Activated B cell treated with CpG ODN at 0.5 μM for 24 hours (primary cell): ENCODE measurements at regions not wholly inside any gene's neighbourhood (a gene's known extent, or its start where the extent isn't known, plus 50 kb on each side); places are given as distances from the start of the nearest gene placed in this dataset.

Source experiments
- ATAC-seq: fragments of 200-7000 bp; cut with Tn5 transposase; one replicate; pipeline ENCODE4 v1.10.0; 2021; ENCODE audit warnings: low read depth, mild to moderate bottlenecking, moderate library complexity
- CTCF ChIA-PET: fragments of 350-600 bp; sonication (Branson Sonifier 250); formaldehyde crosslinking; loops from one replicate; lab custom pipeline; 2021; ENCODE audit warnings: antibody characterized with exemption; lab: Charles Lee
- POLR2A ChIA-PET: fragments of 350-600 bp; sonication (Branson Sonifier 250); formaldehyde crosslinking; loops from one replicate; lab custom pipeline; 2021; ENCODE audit warnings: antibody characterized with exemption; lab: Charles Lee
- DNase-seq: peaks from one replicate; pipeline ENCODE4 v3.0.0; 2022
- H3K27ac Mint-ChIP-seq: one replicate; pipeline ENCODE4 v1.8.0; 2020; ENCODE audit warnings: mixed read lengths
- H3K27me3 Mint-ChIP-seq: one replicate; pipeline ENCODE4 v1.8.0; 2021; ENCODE audit warnings: mixed read lengths
- H3K36me3 Mint-ChIP-seq: one replicate; pipeline ENCODE4 v1.8.0; 2021; ENCODE audit warnings: low read depth, mixed read lengths
- H3K4me1 Mint-ChIP-seq: one replicate; pipeline ENCODE4 v1.8.0; 2021; ENCODE audit warnings: mixed read lengths
- H3K4me3 Mint-ChIP-seq: one replicate; pipeline ENCODE4 v1.8.0; 2020; ENCODE audit warnings: mild to moderate bottlenecking, mixed read lengths
- H3K9me3 Mint-ChIP-seq: one replicate; pipeline ENCODE4 v1.8.0; 2020; ENCODE audit warnings: mixed read lengths
- intact Hi-C: fragments of 100-400 bp; cut with micrococcal nuclease; formaldehyde crosslinking; loops from one replicate; pipeline ENCODE4 v1.15.1; 2024
- TF ChIP-seq, protein P1 (sequence below): fragments of 200-600 bp; IDR thresholded peaks from one replicate; pipeline ENCODE4 v1.8.0; 2022; ENCODE audit warnings: antibody characterized with exemption, mild to moderate bottlenecking

DNA sequence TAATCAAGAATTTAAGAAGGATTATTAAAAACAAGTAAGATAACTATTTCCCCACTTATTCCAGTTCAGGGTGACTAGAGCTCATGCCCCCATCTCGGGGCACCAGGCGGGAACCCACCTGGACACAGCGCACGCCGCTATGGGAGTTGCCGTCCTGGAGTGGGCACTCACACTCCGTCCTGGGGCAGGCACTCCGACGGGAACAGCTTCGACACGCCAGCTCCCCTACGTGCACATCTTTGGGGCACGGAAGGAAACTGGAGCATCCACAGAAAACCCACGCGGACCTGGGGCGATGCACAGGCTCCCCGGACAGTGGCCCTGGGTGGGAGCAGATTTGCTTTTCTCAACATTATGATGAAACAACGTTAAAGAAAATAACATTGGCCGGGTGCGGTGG, 52.0 kb upstream of the GATA5 start:
- no peak overlapping the region for H3K4me3 Mint-ChIP-seq
- no peak overlapping the region for H3K27ac Mint-ChIP-seq
- ChIA-PET CTCF (no interaction called here), POLR2A (no interaction called here)
- peaks cover 23% of the 10 kb centered on the region for H3K27me3 Mint-ChIP-seq
- DNase-seq, result no peak
- H3K36me3 Mint-ChIP-seq, result no peaks in the 10 kb centered on the region
- no peak for ATAC-seq
- TF ChIP-seq, protein P1, sequence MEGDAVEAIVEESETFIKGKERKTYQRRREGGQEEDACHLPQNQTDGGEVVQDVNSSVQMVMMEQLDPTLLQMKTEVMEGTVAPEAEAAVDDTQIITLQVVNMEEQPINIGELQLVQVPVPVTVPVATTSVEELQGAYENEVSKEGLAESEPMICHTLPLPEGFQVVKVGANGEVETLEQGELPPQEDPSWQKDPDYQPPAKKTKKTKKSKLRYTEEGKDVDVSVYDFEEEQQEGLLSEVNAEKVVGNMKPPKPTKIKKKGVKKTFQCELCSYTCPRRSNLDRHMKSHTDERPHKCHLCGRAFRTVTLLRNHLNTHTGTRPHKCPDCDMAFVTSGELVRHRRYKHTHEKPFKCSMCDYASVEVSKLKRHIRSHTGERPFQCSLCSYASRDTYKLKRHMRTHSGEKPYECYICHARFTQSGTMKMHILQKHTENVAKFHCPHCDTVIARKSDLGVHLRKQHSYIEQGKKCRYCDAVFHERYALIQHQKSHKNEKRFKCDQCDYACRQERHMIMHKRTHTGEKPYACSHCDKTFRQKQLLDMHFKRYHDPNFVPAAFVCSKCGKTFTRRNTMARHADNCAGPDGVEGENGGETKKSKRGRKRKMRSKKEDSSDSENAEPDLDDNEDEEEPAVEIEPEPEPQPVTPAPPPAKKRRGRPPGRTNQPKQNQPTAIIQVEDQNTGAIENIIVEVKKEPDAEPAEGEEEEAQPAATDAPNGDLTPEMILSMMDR, result no peak
- intact Hi-C loops, result no loop called here
- H3K4me1 Mint-ChIP-seq, result peaks cover 6% of the 10 kb centered on the region
- H3K9me3 Mint-ChIP-seq, result no peaks in the 10 kb centered on the region

DNA sequence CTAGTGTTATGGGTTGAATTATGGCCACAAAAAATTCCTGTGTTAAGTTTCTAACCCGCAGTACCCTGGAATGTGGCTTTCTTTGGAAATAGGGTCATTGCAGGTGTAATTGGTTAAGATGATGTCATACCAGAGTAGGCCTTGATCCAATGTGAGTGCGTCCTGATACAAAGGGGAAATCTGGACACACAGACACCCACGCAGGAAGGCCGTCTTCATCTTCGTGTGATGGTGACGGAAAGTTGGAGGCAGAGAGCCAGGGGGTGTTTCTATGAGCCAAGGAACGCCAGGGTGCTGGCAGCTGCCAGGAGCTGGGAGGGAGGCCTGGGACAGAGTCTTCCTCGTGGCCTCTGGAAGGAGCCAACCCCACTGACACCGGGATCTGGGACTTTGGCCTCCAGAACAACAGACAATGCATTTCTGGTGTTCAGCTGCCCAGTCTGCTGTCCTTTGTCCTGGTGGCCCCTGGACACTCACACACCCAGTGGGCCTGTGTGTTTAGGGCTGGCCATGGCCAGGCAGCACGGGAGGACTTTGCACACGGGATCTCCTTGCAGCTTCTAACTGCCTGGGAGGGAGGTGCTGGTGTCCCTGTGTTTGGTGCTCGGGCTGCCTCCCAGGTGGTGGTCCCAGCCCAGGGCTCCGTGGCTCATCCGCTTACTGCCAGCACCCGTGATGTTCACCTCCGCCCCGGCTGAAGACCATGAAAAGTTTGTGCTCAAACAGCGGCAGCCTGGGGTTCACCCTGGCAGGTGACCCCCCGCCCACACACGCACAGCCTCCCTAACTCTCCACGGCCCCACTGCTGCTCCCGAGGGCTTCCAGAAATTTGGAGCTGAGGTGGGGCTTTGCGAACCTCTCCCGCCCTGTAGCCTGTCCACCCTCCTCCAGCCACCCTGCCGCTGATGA, 53.4 kb upstream of the GATA5 start:
- H3K27ac Mint-ChIP-seq, result no peak overlapping the region
- intact Hi-C loops, result no loop called here
- ChIA-PET POLR2A (no interaction called here), CTCF (no interaction called here)
- H3K4me1 Mint-ChIP-seq, result no peaks in the 10 kb centered on the region
- DNase-seq (no peak), ATAC-seq (no peak)
- H3K4me3 Mint-ChIP-seq, result no peak overlapping the region
- no peaks in the 10 kb centered on the region for H3K9me3 Mint-ChIP-seq
- TF ChIP-seq, protein P1, result no peak
- H3K36me3 Mint-ChIP-seq, result no peaks in the 10 kb centered on the region
- H3K27me3 Mint-ChIP-seq, result peaks cover 16% of the 10 kb centered on the region

DNA sequence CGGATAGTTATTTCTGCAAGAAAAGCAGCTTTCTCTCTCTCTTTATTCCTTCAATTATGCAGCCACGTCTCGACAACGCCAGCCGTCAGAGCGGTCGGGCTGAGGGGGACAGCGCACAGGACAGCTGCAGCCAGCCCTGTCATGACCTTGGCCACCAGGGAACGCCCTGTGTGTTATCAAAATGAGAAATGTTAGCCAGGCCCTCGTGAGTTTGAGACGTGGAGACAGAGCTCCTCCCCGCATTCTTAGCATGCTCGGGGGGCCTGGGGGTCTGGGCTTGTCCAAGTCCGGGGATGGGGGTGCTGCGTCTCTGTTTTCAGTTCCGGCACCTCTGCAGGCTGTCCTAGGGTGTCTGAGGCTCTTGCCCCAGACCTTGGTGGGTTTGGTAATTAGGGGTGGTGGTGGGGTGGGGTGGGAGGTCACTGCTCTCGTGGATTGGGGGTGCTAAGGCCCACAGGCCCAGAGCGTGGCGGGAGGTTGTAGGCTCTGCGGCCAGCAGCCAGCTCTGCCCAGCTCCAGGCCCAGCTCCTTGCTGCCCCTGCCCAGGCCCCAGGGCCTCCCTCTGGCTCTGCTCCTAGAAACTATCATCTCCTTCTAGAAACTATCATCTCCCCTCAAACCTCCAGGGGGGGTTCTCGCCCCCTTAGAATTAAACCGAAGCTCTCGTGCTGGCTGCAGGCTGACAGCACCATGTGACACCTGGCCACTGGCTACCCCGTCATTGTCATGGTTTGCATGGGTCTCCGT, 54.3 kb upstream of the GATA5 start:
- H3K4me3 Mint-ChIP-seq, result no peak overlapping the region
- no peak for DNase-seq
- intact Hi-C loops, result no loop called here
- H3K4me1 Mint-ChIP-seq, result no peaks in the 10 kb centered on the region
- H3K9me3 Mint-ChIP-seq, result no peaks in the 10 kb centered on the region
- TF ChIP-seq, protein P1, result no peak
- POLR2A ChIA-PET, result no interaction called here
- CTCF ChIA-PET, result no interaction called here
- H3K27me3 Mint-ChIP-seq, result peaks cover 19% of the 10 kb centered on the region
- no peak for ATAC-seq
- no peaks in the 10 kb centered on the region for H3K36me3 Mint-ChIP-seq
- H3K27ac Mint-ChIP-seq, result no peak overlapping the region

DNA sequence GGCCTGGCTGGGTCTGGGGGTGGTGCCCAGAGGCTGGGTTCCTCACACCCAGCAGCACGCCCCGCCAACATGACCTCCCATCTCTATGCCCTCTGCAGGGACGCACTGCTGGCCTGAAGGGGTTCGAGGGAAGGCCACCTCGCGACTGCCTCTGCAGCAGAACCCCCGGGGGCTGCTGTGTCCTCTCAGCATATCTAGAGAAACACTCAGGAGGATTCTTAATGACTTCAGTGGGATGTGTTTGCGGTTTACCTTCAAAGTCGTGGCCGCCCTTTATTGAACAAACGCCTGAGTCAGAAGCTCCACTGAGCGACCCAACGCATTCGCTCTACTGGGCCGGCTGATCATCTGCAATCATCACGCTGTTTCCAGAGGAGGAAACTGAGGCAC, 54.8 kb upstream of the GATA5 start:
- ChIA-PET CTCF (no interaction called here), POLR2A (no interaction called here)
- TF ChIP-seq, protein P1, result no peak
- Mint-ChIP-seq H3K4me1 (no peaks in the 10 kb centered on the region), H3K9me3 (no peaks in the 10 kb centered on the region), H3K27ac (no peak overlapping the region), H3K36me3 (no peaks in the 10 kb centered on the region), H3K27me3 (peaks cover 16% of the 10 kb centered on the region), H3K4me3 (no peak overlapping the region)
- no peak for ATAC-seq
- no peak for DNase-seq
- intact Hi-C loops, result no loop called here
